ENCODE measurements at regions not wholly inside any gene's neighbourhood (a gene's known extent, or its start where the extent isn't known, plus 50 kb on each side); places are given as distances from the start of the nearest gene placed in this dataset.

- intact Hi-C loops (cut with DNase I), result no loop called here
- H3K27ac ChIP-seq, result no peak overlapping the region
- ATAC-seq, result no peak
Measured at GRCh38 chr13:54884682-54885081, 1856.1 kb downstream of the OLFM4 start.

GRCh38 chr13:54890976-54891375 is 1862.4 kb downstream of the OLFM4 start:
- no peak for TF ChIP-seq CTCF (IDR thresholded peaks at IDR 0.05)
- Histone ChIP-seq H3K36me3 (no peaks in the 10 kb centered on the region), H3K27me3 (no peaks in the 10 kb centered on the region), H3K9me3 (no peaks in the 10 kb centered on the region), H3K4me3 (no peak overlapping the region), H3K27ac (no peak overlapping the region), H3K4me1 (no peaks in the 10 kb centered on the region)
- intact Hi-C loops (cut with DNase I), result no loop called here
- no peak for ATAC-seq
- DNase-seq, result no peak

More at GRCh38 chr13:54884682-54885081, 1856.1 kb downstream of the OLFM4 start:
- no peak overlapping the region for H3K4me3 ChIP-seq
- no peak for DNase-seq
- no peaks in the 10 kb centered on the region for H3K9me3 ChIP-seq
- no peaks in the 10 kb centered on the region for H3K27me3 ChIP-seq
- no peak for TF ChIP-seq CTCF (IDR thresholded peaks at IDR 0.05)
- H3K4me1 ChIP-seq, result no peaks in the 10 kb centered on the region
- H3K36me3 ChIP-seq, result no peaks in the 10 kb centered on the region

- intact Hi-C loops (cut with DNase I), result no loop called here
- H3K36me3 ChIP-seq, result no peaks in the 10 kb centered on the region
- no peak for TF ChIP-seq CTCF (IDR thresholded peaks at IDR 0.05)
- DNase-seq, result no peak
- H3K9me3 ChIP-seq, result no peaks in the 10 kb centered on the region
- ATAC-seq, result no peak
- H3K27me3 ChIP-seq, result no peaks in the 10 kb centered on the region
- no peak overlapping the region for H3K27ac ChIP-seq
- H3K4me3 ChIP-seq, result no peak overlapping the region
- H3K4me1 ChIP-seq, result no peaks in the 10 kb centered on the region
Measured at GRCh38 chr13:54901316-54901715, 1872.7 kb downstream of the OLFM4 start.

GRCh38 chr13:54912367-54912766 is 1883.8 kb downstream of the OLFM4 start:
- H3K36me3 ChIP-seq, result no peaks in the 10 kb centered on the region
- DNase-seq (no peak), ATAC-seq (no peak)
- intact Hi-C loops (cut with DNase I), result no loop called here
- H3K27me3 ChIP-seq, result no peaks in the 10 kb centered on the region
- no peaks in the 10 kb centered on the region for H3K9me3 ChIP-seq
- H3K4me3 ChIP-seq, result no peak overlapping the region
- no peak overlapping the region for H3K27ac ChIP-seq
- no peaks in the 10 kb centered on the region for H3K4me1 ChIP-seq
- TF ChIP-seq CTCF (IDR thresholded peaks at IDR 0.05), result no peak

- H3K36me3 ChIP-seq, result no peaks in the 10 kb centered on the region
- intact Hi-C loops (cut with DNase I), result no loop called here
- no peaks in the 10 kb centered on the region for H3K9me3 ChIP-seq
- DNase-seq (no peak), ATAC-seq (no peak)
- no peak overlapping the region for H3K4me3 ChIP-seq
- no peak for TF ChIP-seq CTCF (IDR thresholded peaks at IDR 0.05)
- H3K27me3 ChIP-seq, result no peaks in the 10 kb centered on the region
- H3K4me1 ChIP-seq, result no peaks in the 10 kb centered on the region
- no peak overlapping the region for H3K27ac ChIP-seq
Measured at GRCh38 chr13:54913668-54914067, 1885.1 kb downstream of the OLFM4 start.

GRCh38 chr13:54927538-54927937 is 1898.9 kb downstream of the OLFM4 start:
- DNase-seq (no peak), ATAC-seq (no peak)
- H3K9me3 ChIP-seq, result no peaks in the 10 kb centered on the region
- H3K27me3 ChIP-seq, result no peaks in the 10 kb centered on the region
- intact Hi-C loops (cut with DNase I), result no loop called here
- no peak overlapping the region for H3K4me3 ChIP-seq
- H3K36me3 ChIP-seq, result no peaks in the 10 kb centered on the region
- no peaks in the 10 kb centered on the region for H3K4me1 ChIP-seq
- H3K27ac ChIP-seq, result no peak overlapping the region
- TF ChIP-seq CTCF (IDR thresholded peaks at IDR 0.05), result no peak

Measured in upper lobe of right lung (tissue), 1 donor.